ENCODE measurements at regions not wholly inside any gene's neighbourhood (a gene's known extent, or its start where the extent isn't known, plus 50 kb on each side); places are given as distances from the start of the nearest gene placed in this dataset.
"Not testable (repeated sequence)": the region's sequence is repeated elsewhere in the genome, so short reads cannot be mapped to it uniquely, and the experiment has no call there.

DNA sequence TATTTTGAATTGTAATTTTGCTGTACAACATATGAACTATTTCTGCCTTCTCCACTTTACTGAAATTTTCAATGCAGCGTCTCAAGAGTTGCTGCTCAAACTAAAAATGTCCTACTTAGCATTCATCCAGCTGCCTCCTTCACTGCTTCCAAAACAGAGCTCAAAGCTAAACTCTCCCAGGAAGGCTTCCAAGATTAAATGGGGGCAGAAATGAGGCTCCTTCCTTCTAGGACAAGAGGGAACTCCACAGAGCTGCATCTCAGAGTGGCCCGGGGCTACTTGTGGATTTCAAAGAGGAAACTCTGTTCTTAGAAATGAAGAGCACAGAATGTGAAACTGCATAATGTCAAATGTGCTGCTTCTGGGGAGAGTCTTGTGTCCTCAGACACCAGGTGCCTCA, 295.9 kb upstream of the NCAM1 start:
- H3K36me3 ChIP-seq = no peaks in the 10 kb centered on the region
- no peak overlapping the region for H3K4me3 ChIP-seq
- TF ChIP-seq, protein P1, sequence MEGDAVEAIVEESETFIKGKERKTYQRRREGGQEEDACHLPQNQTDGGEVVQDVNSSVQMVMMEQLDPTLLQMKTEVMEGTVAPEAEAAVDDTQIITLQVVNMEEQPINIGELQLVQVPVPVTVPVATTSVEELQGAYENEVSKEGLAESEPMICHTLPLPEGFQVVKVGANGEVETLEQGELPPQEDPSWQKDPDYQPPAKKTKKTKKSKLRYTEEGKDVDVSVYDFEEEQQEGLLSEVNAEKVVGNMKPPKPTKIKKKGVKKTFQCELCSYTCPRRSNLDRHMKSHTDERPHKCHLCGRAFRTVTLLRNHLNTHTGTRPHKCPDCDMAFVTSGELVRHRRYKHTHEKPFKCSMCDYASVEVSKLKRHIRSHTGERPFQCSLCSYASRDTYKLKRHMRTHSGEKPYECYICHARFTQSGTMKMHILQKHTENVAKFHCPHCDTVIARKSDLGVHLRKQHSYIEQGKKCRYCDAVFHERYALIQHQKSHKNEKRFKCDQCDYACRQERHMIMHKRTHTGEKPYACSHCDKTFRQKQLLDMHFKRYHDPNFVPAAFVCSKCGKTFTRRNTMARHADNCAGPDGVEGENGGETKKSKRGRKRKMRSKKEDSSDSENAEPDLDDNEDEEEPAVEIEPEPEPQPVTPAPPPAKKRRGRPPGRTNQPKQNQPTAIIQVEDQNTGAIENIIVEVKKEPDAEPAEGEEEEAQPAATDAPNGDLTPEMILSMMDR (IDR thresholded peaks at IDR 0.05) = no peak
- no peak for TF ChIP-seq POLR2A (IDR thresholded peaks at IDR 0.05)
- ATAC-seq = no peak
- no peaks in the 10 kb centered on the region for H3K27me3 ChIP-seq
- no peak for DNase-seq
- 82 to 88% (median 85%) methylated on average over 2 of the region's 2 CpGs for WGBS, 4 donors
- H3K4me1 ChIP-seq = no peaks in the 10 kb centered on the region
- H3K9me3 ChIP-seq = peaks cover 0 to 8% (median 0%) of the 10 kb centered on the region in 12 donors
- H3K27ac ChIP-seq = no peak overlapping the region
- intact Hi-C loops (cut with DNase I) = loop anchor here in 2 of 10 donors (5.0 kb wide), 2 partner anchors 67 to 77 kb away; no protein-coding TSS in a partner anchor

DNA sequence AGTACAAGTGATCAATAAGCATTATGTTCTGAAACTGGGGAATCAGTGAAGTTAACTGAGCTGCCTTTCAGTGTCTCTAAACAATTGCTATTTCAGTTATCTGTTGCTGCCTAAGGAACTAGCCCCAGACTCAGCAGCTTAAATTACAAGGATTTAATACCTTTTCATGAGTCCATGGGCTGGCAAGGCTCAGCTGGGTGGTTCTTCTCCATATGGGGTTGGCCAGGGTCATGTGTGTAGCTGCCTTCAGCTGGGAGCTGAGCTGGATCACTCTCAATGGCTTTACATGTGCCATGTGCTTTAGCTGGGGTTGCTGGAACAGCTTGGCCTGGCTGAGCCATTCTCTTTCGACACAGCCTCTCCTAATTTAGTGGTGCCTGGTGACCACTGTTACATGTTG, 295.0 kb upstream of the NCAM1 start:
- intact Hi-C loops (cut with DNase I) = loop anchor here in 2 of 10 donors (5.0 kb wide), 2 partner anchors 66 to 76 kb away; no protein-coding TSS in a partner anchor
- Histone ChIP-seq H3K9me3 (peaks cover 0 to 8% (median 0%) of the 10 kb centered on the region in 12 donors), H3K27me3 (no peaks in the 10 kb centered on the region), H3K4me1 (no peaks in the 10 kb centered on the region), H3K4me3 (no peak overlapping the region), H3K27ac (no peak overlapping the region), H3K36me3 (no peaks in the 10 kb centered on the region)
- TF ChIP-seq, protein P1 (IDR thresholded peaks at IDR 0.05) = no peak
- TF ChIP-seq POLR2A (IDR thresholded peaks at IDR 0.05) = no peak
- DNase-seq = no peak
- no peak for ATAC-seq
- 90 to 100% (median 94%) methylated on average over 1 of the region's 1 CpG for WGBS, 4 donors

- Histone ChIP-seq H3K9me3 (peaks cover 0 to 16% (median 0%) of the 10 kb centered on the region in 12 donors), H3K4me3 (no peak overlapping the region), H3K36me3 (no peaks in the 10 kb centered on the region), H3K27ac (no peak overlapping the region), H3K27me3 (no peaks in the 10 kb centered on the region), H3K4me1 (no peaks in the 10 kb centered on the region)
- no peak for TF ChIP-seq POLR2A (IDR thresholded peaks at IDR 0.05)
- TF ChIP-seq, protein P1 (IDR thresholded peaks at IDR 0.05) = no peak
- ATAC-seq = no peak
- intact Hi-C loops (cut with DNase I) = no loop called here
- WGBS, 4 donors = 61 to 85% (median 81%) methylated on average over 3 to 7 of the region's 7 CpGs
- DNase-seq = no peak
Observed at GRCh38 chr11:112670806-112671570, 290.2 kb upstream of the NCAM1 start.

DNA sequence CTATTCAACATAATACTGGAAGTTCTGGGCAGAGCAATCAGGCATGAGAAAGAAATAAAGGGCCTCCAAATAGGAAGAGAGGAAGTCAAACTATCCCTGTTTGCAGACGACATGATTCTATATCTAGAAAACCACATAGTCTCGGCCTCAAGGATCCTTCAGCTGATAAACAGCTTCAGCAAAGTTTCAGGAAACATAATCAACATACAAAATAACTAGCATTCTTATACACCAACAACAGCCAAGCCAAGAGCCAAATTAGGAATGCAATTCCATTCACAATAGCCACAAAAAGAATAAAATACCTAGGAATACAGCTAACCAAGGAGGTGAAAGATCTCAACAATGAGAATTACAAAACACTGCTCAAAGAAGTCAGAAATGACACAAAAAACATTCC, 287.8 kb upstream of the NCAM1 start:
- H3K4me3 ChIP-seq; H3K27me3 ChIP-seq; ATAC-seq; intact Hi-C loops (cut with DNase I); H3K27ac ChIP-seq; H3K36me3 ChIP-seq; DNase-seq; H3K4me1 ChIP-seq: not testable (repeated sequence)
- H3K9me3 ChIP-seq = peaks cover 0 to 12% (median 0%) of the 10 kb centered on the region in 12 donors
- WGBS, 4 donors = 39 to 55% (median 50%) methylated on average over 2 of the region's 2 CpGs
